Stomach (tissue), 8 donors: ENCODE measurements at regions not wholly inside any gene's neighbourhood (a gene's known extent, or its start where the extent isn't known, plus 50 kb on each side); places are given as distances from the start of the nearest gene placed in this dataset.

Experiments used
- DNase-seq, 2 donors: peaks; one replicate each; pipeline versions ENCODE4 v3.0.0 to v3.0.0-alpha.2; 2013 to 2019
- H3K27ac ChIP-seq, 5 donors: fragments of 200-600 bp in 4 of 5; sonication (generic) in 4 of 5; one replicate each; pipeline ENCODE4 v1.5.1; 2013 to 2019; ENCODE audit warnings: mild to moderate bottlenecking in 1 of 5, moderate library complexity in 1 of 5
- H3K27me3 ChIP-seq, 3 donors: fragments of 200-600 bp; sonication (generic); one replicate each; pipeline ENCODE4 v1.5.1; 2017 to 2019; ENCODE audit warnings: mixed run types in 1 of 3
- H3K36me3 ChIP-seq, 4 donors: fragments of 200-600 bp; sonication (generic); 1 replicate in 3 of 4; 2 replicates in 1 of 4; pipeline ENCODE4 v1.5.1; 2016 to 2019
- H3K4me1 ChIP-seq, 4 donors: fragments of 200-600 bp; sonication (generic); one replicate each; pipeline ENCODE4 v1.5.1; 2016 to 2019
- H3K4me3 ChIP-seq, 4 donors: fragments of 200-600 bp; sonication (generic) in 3 of 4; one replicate each; pipeline ENCODE4 v1.5.1; 2016 to 2019; ENCODE audit warnings: mild to moderate bottlenecking in 1 of 4
- H3K9me3 ChIP-seq, 4 donors: fragments of 200-600 bp; sonication (generic); one replicate each; pipeline ENCODE4 v1.5.1; 2016 to 2019
- CTCF ChIP-seq, 7 experiments: fragments of 450-650 bp in 4 of 7; fragments of 200-600 bp in 3 of 7; sonication (generic) in 3 of 7; IDR thresholded peaks; one replicate each; pipeline ENCODE4 v1.5.1; 2016 to 2019; ENCODE audit warnings: antibody characterized with exemption in 7 of 7, control low read depth in 2 of 7, mild to moderate bottlenecking in 1 of 7
- EP300 ChIP-seq: sonication (generic); formaldehyde crosslinking; IDR thresholded peaks from one replicate; pipeline ENCODE4 v1.6.1; 2017; ENCODE audit warnings: antibody characterized with exemption
- POLR2A ChIP-seq, 4 donors: fragments of 450-650 bp; IDR thresholded peaks; one replicate each; pipeline ENCODE4 v1.6.1; 2016; ENCODE audit warnings: antibody characterized with exemption in 4 of 4, control low read depth in 2 of 4, mild to moderate bottlenecking in 1 of 4, moderate library complexity in 1 of 4
- POLR2AphosphoS5 ChIP-seq, 3 donors: sonication (generic); formaldehyde crosslinking; IDR thresholded peaks; one replicate each; pipeline ENCODE4 v1.6.1; 2016; ENCODE audit warnings: antibody characterized with exemption in 3 of 3
- WGBS, 5 donors: extraction: QIAGEN DNeasy Blood & Tissue Kit in 3 of 5; methylation state at CpG; one replicate each; pipeline versions ENCODE4 v1.1.5 to v1.1.7; 2013 to 2018; 5-methylcytosine and 5-hydroxymethylcytosine counted together
- intact Hi-C: fragments of 100-400 bp; cut with DNase I; formaldehyde crosslinking; loops from one replicate; pipeline ENCODE4 v1.15.1; 2023; ENCODE audit warnings: low total_unique reads
- donor health status: healthy with polysubstance abuse.
- donor health status: Bipolar disorder and iron deficiency.
- donor health status: healthy.

- WGBS, 5 donors = 74 to 86% (median 79%) methylated on average over 3 of the region's 3 CpGs
- intact Hi-C loops = no loop called here
These were observed 267.6 kb upstream of the THSD7B start for GRCh38 chr2:136497709-136498108.

GRCh38 chr2:136496966-136497365 lies 268.4 kb upstream of the THSD7B start:
- TF ChIP-seq CTCF (IDR thresholded peaks at IDR 0.05) = no peak
- no peak for TF ChIP-seq POLR2AphosphoS5 (IDR thresholded peaks at IDR 0.05)
- TF ChIP-seq EP300 = no peak
- TF ChIP-seq POLR2A (IDR thresholded peaks at IDR 0.05) = no peak
- Histone ChIP-seq H3K27ac (no peak overlapping the region), H3K9me3 (no peaks in the 10 kb centered on the region), H3K36me3 (no peaks in the 10 kb centered on the region), H3K4me3 (no peak overlapping the region), H3K4me1 (no peaks in the 10 kb centered on the region), H3K27me3 (no peaks in the 10 kb centered on the region)
- intact Hi-C loops = no loop called here
- no peak for DNase-seq
- WGBS, 5 donors = 66 to 75% (median 67%) methylated on average over 5 of the region's 5 CpGs

More at GRCh38 chr2:136497709-136498108, 267.6 kb upstream of the THSD7B start:
- Histone ChIP-seq H3K27me3 (no peaks in the 10 kb centered on the region), H3K9me3 (no peaks in the 10 kb centered on the region), H3K27ac (no peak overlapping the region), H3K4me3 (no peak overlapping the region), H3K4me1 (no peaks in the 10 kb centered on the region), H3K36me3 (no peaks in the 10 kb centered on the region)
- no peak for TF ChIP-seq EP300
- no peak for TF ChIP-seq POLR2AphosphoS5 (IDR thresholded peaks at IDR 0.05)
- TF ChIP-seq CTCF (IDR thresholded peaks at IDR 0.05) = no peak
- TF ChIP-seq POLR2A (IDR thresholded peaks at IDR 0.05) = no peak
- DNase-seq = no peak

- TF ChIP-seq POLR2AphosphoS5 (IDR thresholded peaks at IDR 0.05) (no peak), POLR2A (IDR thresholded peaks at IDR 0.05) (no peak), EP300 (no peak), CTCF (IDR thresholded peaks at IDR 0.05) (no peak)
- intact Hi-C loops = no loop called here
- H3K4me1 ChIP-seq = no peaks in the 10 kb centered on the region
- H3K4me3 ChIP-seq = no peak overlapping the region
- no peak overlapping the region for H3K27ac ChIP-seq
- 72 to 87% (median 83%) methylated on average over 5 of the region's 5 CpGs for WGBS, 5 donors
- no peaks in the 10 kb centered on the region for H3K9me3 ChIP-seq
- no peaks in the 10 kb centered on the region for H3K27me3 ChIP-seq
- no peak for DNase-seq
- H3K36me3 ChIP-seq = no peaks in the 10 kb centered on the region
These were observed 269.7 kb upstream of the THSD7B start for GRCh38 chr2:136495636-136496035.

- WGBS, 5 donors = 57 to 67% (median 62%) methylated on average over 8 of the region's 8 CpGs
- TF ChIP-seq CTCF (IDR thresholded peaks at IDR 0.05) (no peak), POLR2A (IDR thresholded peaks at IDR 0.05) (no peak), POLR2AphosphoS5 (IDR thresholded peaks at IDR 0.05) (no peak), EP300 (no peak)
- no peak overlapping the region for H3K4me3 ChIP-seq
- H3K4me1 ChIP-seq = no peaks in the 10 kb centered on the region
- no peaks in the 10 kb centered on the region for H3K36me3 ChIP-seq
- intact Hi-C loops = no loop called here
- H3K9me3 ChIP-seq = peaks cover 0 to 3% (median 0%) of the 10 kb centered on the region in 4 donors
- H3K27me3 ChIP-seq = no peaks in the 10 kb centered on the region
- no peak for DNase-seq
- H3K27ac ChIP-seq = no peak overlapping the region
These were observed 272.4 kb upstream of the THSD7B start for GRCh38 chr2:136492901-136493300.
